Spleen (tissue), 7 donors: ENCODE measurements at regions not wholly inside any gene's neighbourhood (a gene's known extent, or its start where the extent isn't known, plus 50 kb on each side); places are given as distances from the start of the nearest gene placed in this dataset.

Experiments used
- CTCF ChIP-seq, 11 experiments: fragments of 200-600 bp in 7 of 11; fragments of 450-650 bp in 4 of 11; sonication (generic) in 4 of 11; IDR thresholded peaks in 8 of 11; conservative IDR thresholded peaks in 3 of 11; 1 replicate in 7 of 11; 2 replicates in 4 of 11; pipeline versions ENCODE4 v1.4.0 to v1.8.0; 2016 to 2021; ENCODE audit warnings: antibody characterized with exemption in 11 of 11, inconsistent platforms in 4 of 11, mild to moderate bottlenecking in 1 of 11
- POLR2A ChIP-seq, 3 donors: fragments of 450-650 bp; IDR thresholded peaks; one replicate each; pipeline ENCODE4 v1.5.1; 2017; ENCODE audit warnings: antibody characterized with exemption in 3 of 3, mild to moderate bottlenecking in 1 of 3
- POLR2AphosphoS5 ChIP-seq, 3 donors: sonication (generic); formaldehyde crosslinking; IDR thresholded peaks; one replicate each; pipeline ENCODE4 v1.5.1; 2017; ENCODE audit warnings: antibody characterized with exemption in 3 of 3
- donor health status: DM: no; HTN: no; CAD: no; lungs with moderate emphysema.
- donor health status: DM: no; HTN: no; CAD: no.
- donor health status: DM: no; HTN: no; CAD: no.

GRCh38 chr3:102741105-102741504, 306.3 kb downstream of the ZPLD1 start:
- TF ChIP-seq POLR2AphosphoS5 (IDR thresholded peaks at IDR 0.05): no peak
- TF ChIP-seq CTCF (IDR thresholded peaks at IDR 0.05 in 8 of 11, conservative IDR thresholded peaks at IDR 0.05 in 3 of 11): peak in 1 of 11 experiments; percentile 10
- no peak for TF ChIP-seq POLR2A (IDR thresholded peaks at IDR 0.05)
